HepG2 (cell line): ENCODE measurements at regions not wholly inside any gene's neighbourhood (a gene's known extent, or its start where the extent isn't known, plus 50 kb on each side); places are given as distances from the start of the nearest gene placed in this dataset.

Experiments used
- ATAC-seq: fragments of 200-7000 bp; cut with Tn5 transposase; 3 replicates; pipeline ENCODE4 v1.9.1; 2020; ENCODE audit warnings: mild to moderate bottlenecking, moderate library complexity
- BruUV-seq: library from RNA; stranded (reverse); fragments of 400-500 nt; replicated peaks from 2 replicates; lab custom pipeline; 2021; lab: Mats Ljungman, UMichigan
- CTCF ChIA-PET: fragments of 300-600 bp; formaldehyde crosslinking; extraction: SDS; loops from one replicate; lab custom pipeline; 2021; ENCODE audit warnings: low total read pairs, inconsistent platforms, low intra/inter-chr PET ratio; lab: Yijun Ruan, JAX
- POLR2A ChIA-PET: fragments of 350-600 bp; sonication (Branson Sonifier 250); formaldehyde crosslinking; loops from one replicate; lab custom pipeline; 2020; ENCODE audit warnings: antibody characterized with exemption, inconsistent platforms; lab: Yijun Ruan, JAX
- DNase-seq: peaks from one replicate; pipeline ENCODE4 v3.0.0-alpha.2; 2015; ENCODE audit warnings: low spot score
- FAIRE-seq: peaks from 3 replicates; lab custom pipeline; 2011; peaks lifted over from hg19 to GRCh38; lab: Jason Lieb, UNC
- H2AFZ ChIP-seq: one replicate; pipeline ENCODE4 v1.6.1; 2011; ENCODE audit warnings: low read length, inconsistent platforms
- H3K27ac ChIP-seq: fragments of 300-600 bp; 3 replicates; pipeline ENCODE4 v1.8.0; 2011; ENCODE audit warnings: mixed run types, mild to moderate bottlenecking, mixed read lengths, low read length, inconsistent platforms; ENCODE audit not compliant: insufficient read depth; ENCODE audit errors: extremely low read length
- H3K27me3 ChIP-seq, 2 experiments: fragments of 200-600 bp in 1 of 2; 2 replicates in 1 of 2; 3 replicates in 1 of 2; pipeline versions ENCODE4 v1.6.0 to v1.8.0; 2011; ENCODE audit warnings: low read length in 2 of 2, mild to moderate bottlenecking in 2 of 2, moderate library complexity in 2 of 2, inconsistent platforms in 1 of 2; ENCODE audit not compliant: insufficient read depth in 2 of 2, control insufficient read depth in 1 of 2
- H3K36me3 ChIP-seq, 2 experiments: fragments of 200-600 bp in 1 of 2; replicated peaks in 1 of 2; 2 replicates in 1 of 2; 3 replicates in 1 of 2; pipeline versions ENCODE4 v1.5.1 to v1.8.0; 2011; ENCODE audit warnings: low read length in 2 of 2, inconsistent platforms in 1 of 2; ENCODE audit not compliant: insufficient read depth in 2 of 2, control insufficient read depth in 1 of 2
- H3K4me1 ChIP-seq: 2 replicates; pipeline ENCODE4 v1.5.1; 2012; ENCODE audit warnings: low read length, inconsistent platforms; ENCODE audit not compliant: insufficient read depth
- H3K4me2 ChIP-seq: 2 replicates; pipeline ENCODE4 v1.6.0; 2011; ENCODE audit warnings: low read depth, low read length, inconsistent platforms
- H3K4me3 ChIP-seq, 3 experiments: fragments of 200-600 bp in 1 of 3; sonication (generic), shearing (Covaris generic) in 1 of 3; replicated peaks in 1 of 3; 2 replicates each; pipeline ENCODE4 v1.5.1; 2011 to 2016; ENCODE audit warnings: low read length in 3 of 3, inconsistent platforms in 2 of 3, low read depth in 2 of 3, mild to moderate bottlenecking in 2 of 3, control low read depth in 1 of 3, mixed read lengths in 1 of 3; ENCODE audit not compliant: insufficient read depth in 1 of 3
- H3K79me2 ChIP-seq: one replicate; pipeline ENCODE4 v1.6.1; 2011; ENCODE audit warnings: low read length, inconsistent platforms; ENCODE audit not compliant: insufficient read depth
- H3K9ac ChIP-seq: 2 replicates; pipeline ENCODE4 v1.6.0; 2011; ENCODE audit warnings: mild to moderate bottlenecking, low read depth, low read length, inconsistent platforms; ENCODE audit not compliant: insufficient read depth
- H3K9me3 ChIP-seq: 2 replicates; pipeline ENCODE4 v1.5.1; 2012; ENCODE audit warnings: mild to moderate bottlenecking, low read length
- H4K20me1 ChIP-seq: 2 replicates; pipeline ENCODE4 v1.6.0; 2011; ENCODE audit warnings: inconsistent platforms, mild to moderate bottlenecking, low read length, moderate library complexity; ENCODE audit not compliant: insufficient read depth
- AGO2 ChIP-seq: fragments of 200-400 bp; formaldehyde crosslinking; optimal IDR thresholded peaks from 2 replicates; pipeline ENCODE3; 2017; ENCODE audit warnings: mild to moderate bottlenecking, low read depth, low read length, moderate library complexity
- AKAP8 ChIP-seq: sonication (generic); formaldehyde crosslinking; IDR thresholded peaks from 2 replicates; pipeline ENCODE4 v1.5.1; 2020; ENCODE audit warnings: mild to moderate bottlenecking, missing genetic modification reagents
- CBFB ChIP-seq: sonication (generic); formaldehyde crosslinking; IDR thresholded peaks from 2 replicates; pipeline ENCODE4 v1.4.0; 2020; ENCODE audit warnings: missing genetic modification reagents
- CENPX ChIP-seq: sonication (generic); formaldehyde crosslinking; IDR thresholded peaks from 2 replicates; pipeline ENCODE4 v1.9.0; 2021; ENCODE audit warnings: mild to moderate bottlenecking, missing genetic modification reagents, moderate library complexity
- EP300 ChIP-seq, 3 experiments: sonication (generic) in 1 of 3; formaldehyde crosslinking in 1 of 3; IDR thresholded peaks; 2 replicates each; pipeline versions ENCODE4 v1.5.1 to v1.6.1; 2011 to 2020; ENCODE audit warnings: low read depth in 2 of 3, low read length in 2 of 3, borderline replicate concordance in 1 of 3, improper control_type of control experiment in 1 of 3, mild to moderate bottlenecking in 1 of 3, missing genetic modification reagents in 1 of 3, moderate library complexity in 1 of 3
- HOXA7 ChIP-seq: sonication (generic); formaldehyde crosslinking; IDR thresholded peaks from 2 replicates; pipeline ENCODE4 v1.8.1; 2022; ENCODE audit warnings: mild to moderate bottlenecking, missing genetic modification reagents, moderate library complexity
- KAT7 ChIP-seq: IDR thresholded peaks from 2 replicates; pipeline ENCODE4 v1.6.1; 2018; ENCODE audit warnings: borderline replicate concordance, missing compliant biosample characterization
- NFRKB ChIP-seq: fragments of 450-650 bp; IDR thresholded peaks from 2 replicates; pipeline ENCODE4 v1.6.1; 2017
- TEAD2 ChIP-seq: sonication (generic); formaldehyde crosslinking; IDR thresholded peaks from 2 replicates; pipeline ENCODE4 v1.9.0; 2021; ENCODE audit warnings: missing genetic modification reagents
- ZNF296 ChIP-seq: sonication (generic); formaldehyde crosslinking; conservative IDR thresholded peaks from 2 replicates; pipeline ENCODE4 v1.5.0; 2020; ENCODE audit warnings: mild to moderate bottlenecking, missing genetic modification reagents
- ZNF430 ChIP-seq: sonication (generic); formaldehyde crosslinking; IDR thresholded peaks from 2 replicates; pipeline ENCODE4 v1.9.0; 2021; ENCODE audit warnings: mild to moderate bottlenecking, missing genetic modification reagents
- ZNF567 ChIP-seq: sonication (generic); formaldehyde crosslinking; IDR thresholded peaks from 2 replicates; pipeline ENCODE4 v1.8.1; 2023; ENCODE audit warnings: mild to moderate bottlenecking, missing genetic modification reagents, borderline replicate concordance
- WGBS: methylation state at CpG from one replicate; pipeline ENCODE4 v1.1.6; 2017; ENCODE audit warnings: low lambda C conversion rate; 5-methylcytosine and 5-hydroxymethylcytosine counted together
- in situ Hi-C: cut with HindIII; loops from 2 replicates; pipeline ENCODE4 v1.10.0; 2017; ENCODE audit warnings: low pct_unique_long_range_greater_than_20kb; ENCODE audit not compliant: extremely low pct_ligation_motif_present
- intact Hi-C: fragments of 100-400 bp; cut with micrococcal nuclease; formaldehyde crosslinking; loops from one replicate; pipeline ENCODE4 v1.10.0; 2022; ENCODE audit not compliant: unreplicated experiment
- TF ChIP-seq, protein P1 (sequence below): sonication (generic); formaldehyde crosslinking; IDR thresholded peaks from 2 replicates; pipeline ENCODE4 v1.5.0; 2020; ENCODE audit warnings: missing genetic modification reagents
- TF ChIP-seq, protein P2 (sequence below): sonication (generic); formaldehyde crosslinking; IDR thresholded peaks from 2 replicates; pipeline ENCODE4 v1.4.0; 2020; ENCODE audit warnings: mild to moderate bottlenecking, missing genetic modification reagents
- TF ChIP-seq, protein P3 (sequence below): sonication (generic); formaldehyde crosslinking; IDR thresholded peaks from 2 replicates; pipeline ENCODE4 v1.9.0; 2021; ENCODE audit warnings: missing genetic modification reagents, borderline replicate concordance

DNA sequence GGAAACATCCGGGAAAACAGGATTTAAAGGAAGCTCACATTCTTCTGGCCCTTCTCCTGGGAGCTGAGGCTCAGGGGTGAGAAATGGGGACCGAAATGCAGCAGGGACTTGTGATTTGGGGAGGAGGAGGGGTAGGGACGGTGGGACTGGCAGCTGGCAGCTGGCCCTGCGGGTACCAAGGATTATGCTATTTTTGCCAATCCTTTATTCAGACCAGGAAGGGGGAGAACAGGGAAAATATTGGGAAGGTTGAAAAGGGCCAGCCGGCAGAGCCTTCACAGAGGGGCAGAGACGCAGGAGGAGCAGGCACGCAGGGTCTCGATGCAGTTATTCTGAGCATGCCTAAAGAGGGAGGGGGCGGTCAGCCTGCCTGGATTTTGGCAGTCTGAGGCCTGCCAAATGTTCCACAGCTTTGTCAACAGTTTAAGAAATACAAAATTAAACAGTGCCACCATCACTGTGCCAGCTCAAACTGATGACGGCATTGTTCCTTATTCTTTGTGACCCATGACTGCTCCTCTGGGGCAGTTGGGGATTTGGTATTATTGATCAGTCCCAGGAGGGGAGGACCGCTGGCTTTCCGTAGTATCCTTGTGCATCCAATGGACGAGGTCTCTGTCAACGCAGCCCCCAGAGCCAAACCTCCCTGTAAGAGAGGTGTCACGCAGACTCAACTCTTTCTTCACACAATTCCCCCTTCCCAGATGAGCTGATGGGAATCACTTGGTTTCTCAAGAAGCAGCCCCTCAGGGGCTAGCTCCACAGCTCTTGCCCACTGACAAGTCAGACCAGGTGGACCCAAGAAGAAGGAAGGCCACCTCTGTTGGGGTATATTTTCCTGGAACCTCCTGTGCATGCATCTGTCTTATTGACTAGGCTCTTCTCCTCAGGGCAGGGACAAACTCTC lies 553.3 kb downstream of the BNC2 start (continued):
- TF ChIP-seq, protein P1, sequence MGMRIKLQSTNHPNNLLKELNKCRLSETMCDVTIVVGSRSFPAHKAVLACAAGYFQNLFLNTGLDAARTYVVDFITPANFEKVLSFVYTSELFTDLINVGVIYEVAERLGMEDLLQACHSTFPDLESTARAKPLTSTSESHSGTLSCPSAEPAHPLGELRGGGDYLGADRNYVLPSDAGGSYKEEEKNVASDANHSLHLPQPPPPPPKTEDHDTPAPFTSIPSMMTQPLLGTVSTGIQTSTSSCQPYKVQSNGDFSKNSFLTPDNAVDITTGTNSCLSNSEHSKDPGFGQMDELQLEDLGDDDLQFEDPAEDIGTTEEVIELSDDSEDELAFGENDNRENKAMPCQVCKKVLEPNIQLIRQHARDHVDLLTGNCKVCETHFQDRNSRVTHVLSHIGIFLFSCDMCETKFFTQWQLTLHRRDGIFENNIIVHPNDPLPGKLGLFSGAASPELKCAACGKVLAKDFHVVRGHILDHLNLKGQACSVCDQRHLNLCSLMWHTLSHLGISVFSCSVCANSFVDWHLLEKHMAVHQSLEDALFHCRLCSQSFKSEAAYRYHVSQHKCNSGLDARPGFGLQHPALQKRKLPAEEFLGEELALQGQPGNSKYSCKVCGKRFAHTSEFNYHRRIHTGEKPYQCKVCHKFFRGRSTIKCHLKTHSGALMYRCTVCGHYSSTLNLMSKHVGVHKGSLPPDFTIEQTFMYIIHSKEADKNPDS (CRISPR knock-in tag), result no peak
- TF ChIP-seq, all 625 proteins: peak for 0

DNA sequence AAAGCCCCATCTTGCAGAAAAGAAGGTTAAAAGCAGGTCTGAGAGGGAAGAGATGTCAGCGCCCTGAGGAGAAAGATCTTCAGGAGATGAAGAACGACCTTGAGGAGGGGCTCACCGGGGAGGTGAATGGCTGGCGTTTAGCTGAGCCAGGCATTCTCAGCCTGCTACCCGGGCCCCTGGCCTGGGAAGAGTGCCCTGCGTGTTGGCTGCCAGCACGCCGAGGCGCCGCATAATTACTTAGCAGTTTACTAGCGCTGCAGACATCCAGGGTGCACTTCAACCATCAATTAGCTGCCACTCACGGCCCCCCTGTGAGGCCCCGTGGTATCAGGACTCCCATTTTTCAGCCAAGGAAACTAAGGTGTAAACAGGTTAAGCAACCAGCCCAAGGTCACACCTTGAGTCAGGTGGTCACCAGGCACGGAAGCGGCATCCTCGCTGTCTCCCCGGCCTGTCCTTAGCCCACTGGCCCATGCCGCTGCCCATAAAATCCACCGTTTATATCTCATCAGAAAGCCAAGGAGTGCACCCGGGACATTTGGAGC lies 551.9 kb downstream of the BNC2 start:
- in situ Hi-C loops, result no loop called here
- no peaks in the 10 kb centered on the region for H3K9me3 ChIP-seq
- ChIA-PET CTCF (no interaction called here), POLR2A (no interaction called here)
- H3K4me3 ChIP-seq, result no peak overlapping the region
- no TSS peak for BruUV-seq
- 0 out of 2 replicates have a peak, but pooled peaks cover 2% of the 10 kb centered on the region for H4K20me1 ChIP-seq
- WGBS, result 27% methylated on average over 9 of the region's 20 CpGs
- no peak for DNase-seq
- intact Hi-C loops, result no loop called here
- H3K27me3 ChIP-seq, result peaks cover 0 to 9% of the 10 kb centered on the region in 2 experiments; a peak in 1 of 5 replicates
- no peaks in the 10 kb centered on the region for H3K36me3 ChIP-seq
- ATAC-seq, result no peak
- FAIRE-seq, result no peak
- no peaks in the 10 kb centered on the region for H3K4me1 ChIP-seq
- H3K27ac ChIP-seq, result no peak overlapping the region
- H3K9ac ChIP-seq, result no peak overlapping the region
- no peak overlapping the region for H2AFZ ChIP-seq
- H3K79me2 ChIP-seq, result no peaks in the 10 kb centered on the region
- no peak overlapping the region for H3K4me2 ChIP-seq
- TF ChIP-seq NFRKB (no peak), ZNF296 (CRISPR knock-in tag) (no peak), AGO2 (no peak), AKAP8 (CRISPR knock-in tag) (no peak), EP300 (IDR thresholded peaks at IDR 0.05; ENCODE audit: low read depth in 2 of 2, low read length in 2 of 2) (no peak), EP300 (CRISPR knock-in tag; IDR thresholded peaks at IDR 0.05; ENCODE audit: borderline replicate concordance) (no peak), KAT7 (CRISPR knock-in tag) (no peak), ZNF430 (CRISPR knock-in tag) (no peak), HOXA7 (CRISPR knock-in tag) (no peak), CENPX (CRISPR knock-in tag) (no peak), CBFB (no peak), TEAD2 (CRISPR knock-in tag) (no peak), ZNF567 (CRISPR knock-in tag) (no peak)
- TF ChIP-seq, protein P2, sequence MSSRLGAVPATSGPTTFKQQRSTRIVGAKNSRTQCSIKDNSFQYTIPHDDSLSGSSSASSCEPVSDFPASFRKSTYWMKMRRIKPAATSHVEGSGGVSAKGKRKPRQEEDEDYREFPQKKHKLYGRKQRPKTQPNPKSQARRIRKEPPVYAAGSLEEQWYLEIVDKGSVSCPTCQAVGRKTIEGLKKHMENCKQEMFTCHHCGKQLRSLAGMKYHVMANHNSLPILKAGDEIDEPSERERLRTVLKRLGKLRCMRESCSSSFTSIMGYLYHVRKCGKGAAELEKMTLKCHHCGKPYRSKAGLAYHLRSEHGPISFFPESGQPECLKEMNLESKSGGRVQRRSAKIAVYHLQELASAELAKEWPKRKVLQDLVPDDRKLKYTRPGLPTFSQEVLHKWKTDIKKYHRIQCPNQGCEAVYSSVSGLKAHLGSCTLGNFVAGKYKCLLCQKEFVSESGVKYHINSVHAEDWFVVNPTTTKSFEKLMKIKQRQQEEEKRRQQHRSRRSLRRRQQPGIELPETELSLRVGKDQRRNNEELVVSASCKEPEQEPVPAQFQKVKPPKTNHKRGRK, result no peak
- TF ChIP-seq, protein P3, sequence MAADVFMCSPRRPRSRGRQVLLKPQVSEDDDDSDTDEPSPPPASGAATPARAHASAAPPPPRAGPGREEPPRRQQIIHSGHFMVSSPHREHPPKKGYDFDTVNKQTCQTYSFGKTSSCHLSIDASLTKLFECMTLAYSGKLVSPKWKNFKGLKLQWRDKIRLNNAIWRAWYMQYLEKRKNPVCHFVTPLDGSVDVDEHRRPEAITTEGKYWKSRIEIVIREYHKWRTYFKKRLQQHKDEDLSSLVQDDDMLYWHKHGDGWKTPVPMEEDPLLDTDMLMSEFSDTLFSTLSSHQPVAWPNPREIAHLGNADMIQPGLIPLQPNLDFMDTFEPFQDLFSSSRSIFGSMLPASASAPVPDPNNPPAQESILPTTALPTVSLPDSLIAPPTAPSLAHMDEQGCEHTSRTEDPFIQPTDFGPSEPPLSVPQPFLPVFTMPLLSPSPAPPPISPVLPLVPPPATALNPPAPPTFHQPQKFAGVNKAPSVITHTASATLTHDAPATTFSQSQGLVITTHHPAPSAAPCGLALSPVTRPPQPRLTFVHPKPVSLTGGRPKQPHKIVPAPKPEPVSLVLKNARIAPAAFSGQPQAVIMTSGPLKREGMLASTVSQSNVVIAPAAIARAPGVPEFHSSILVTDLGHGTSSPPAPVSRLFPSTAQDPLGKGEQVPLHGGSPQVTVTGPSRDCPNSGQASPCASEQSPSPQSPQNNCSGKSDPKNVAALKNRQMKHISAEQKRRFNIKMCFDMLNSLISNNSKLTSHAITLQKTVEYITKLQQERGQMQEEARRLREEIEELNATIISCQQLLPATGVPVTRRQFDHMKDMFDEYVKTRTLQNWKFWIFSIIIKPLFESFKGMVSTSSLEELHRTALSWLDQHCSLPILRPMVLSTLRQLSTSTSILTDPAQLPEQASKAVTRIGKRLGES, result no peak
